Smooth muscle cell (in vitro differentiated cells): ENCODE measurements at regions not wholly inside any gene's neighbourhood (a gene's known extent, or its start where the extent isn't known, plus 50 kb on each side); places are given as distances from the start of the nearest gene placed in this dataset.

Source experiments
- DNase-seq: peaks from one replicate; lab custom pipeline; 2025; ENCODE audit not compliant: unreplicated experiment; lab: John Stamatoyannopoulos, UW
- H2AFZ ChIP-seq: fragments of 200-600 bp; sonication (generic); 2 replicates; pipeline ENCODE4 v1.6.0; 2016; ENCODE audit warnings: antibody characterized with exemption, low read depth, mild to moderate bottlenecking
- H3F3A ChIP-seq: fragments of 200-600 bp; sonication (generic); 2 replicates; pipeline ENCODE4 v1.6.0; 2017; ENCODE audit warnings: antibody characterized with exemption, low read depth
- H3K27ac ChIP-seq: fragments of 200-600 bp; sonication (generic); 2 replicates; pipeline ENCODE4 v1.5.1; 2016; ENCODE audit warnings: low read depth, mild to moderate bottlenecking
- H3K27me3 ChIP-seq: fragments of 200-600 bp; sonication (generic); 2 replicates; pipeline ENCODE4 v1.6.1; 2016; ENCODE audit warnings: low read depth, mild to moderate bottlenecking
- H3K36me3 ChIP-seq: fragments of 200-600 bp; sonication (generic); 2 replicates; pipeline ENCODE4 v1.5.1; 2016; ENCODE audit warnings: low read depth
- H3K4me1 ChIP-seq: fragments of 200-600 bp; sonication (generic); 2 replicates; pipeline ENCODE4 v1.5.1; 2016; ENCODE audit warnings: low read depth
- H3K4me2 ChIP-seq: fragments of 200-600 bp; sonication (generic); 2 replicates; pipeline ENCODE4 v1.6.0; 2016; ENCODE audit warnings: mild to moderate bottlenecking
- H3K4me3 ChIP-seq: fragments of 200-600 bp; sonication (generic); 2 replicates; pipeline ENCODE4 v1.5.1; 2016; ENCODE audit warnings: mild to moderate bottlenecking
- H3K79me2 ChIP-seq: fragments of 200-600 bp; sonication (generic); 2 replicates; pipeline ENCODE4 v1.6.0; 2016; ENCODE audit warnings: low read depth, mild to moderate bottlenecking
- H3K9ac ChIP-seq: fragments of 200-600 bp; sonication (generic); 2 replicates; pipeline ENCODE4 v1.6.0; 2016; ENCODE audit warnings: low read depth
- H3K9me3 ChIP-seq: fragments of 200-600 bp; sonication (generic); replicated peaks from 2 replicates; pipeline ENCODE4 v1.5.1; 2016; ENCODE audit warnings: low read depth
- H4K20me1 ChIP-seq: fragments of 200-600 bp; sonication (generic); 2 replicates; pipeline ENCODE4 v1.6.0; 2016; ENCODE audit warnings: low read depth
- CTCF ChIP-seq: fragments of 200-600 bp; sonication (generic); IDR thresholded peaks from 2 replicates; pipeline ENCODE4 v1.5.1; 2017; ENCODE audit warnings: borderline replicate concordance, mild to moderate bottlenecking, antibody characterized with exemption; ENCODE audit not compliant: insufficient read depth, poor library complexity, severe bottlenecking
- WGBS: methylation state at CpG from one replicate; pipeline ENCODE4 v1.1.7; 2016; ENCODE audit warnings: low lambda C conversion rate; 5-methylcytosine and 5-hydroxymethylcytosine counted together

DNA sequence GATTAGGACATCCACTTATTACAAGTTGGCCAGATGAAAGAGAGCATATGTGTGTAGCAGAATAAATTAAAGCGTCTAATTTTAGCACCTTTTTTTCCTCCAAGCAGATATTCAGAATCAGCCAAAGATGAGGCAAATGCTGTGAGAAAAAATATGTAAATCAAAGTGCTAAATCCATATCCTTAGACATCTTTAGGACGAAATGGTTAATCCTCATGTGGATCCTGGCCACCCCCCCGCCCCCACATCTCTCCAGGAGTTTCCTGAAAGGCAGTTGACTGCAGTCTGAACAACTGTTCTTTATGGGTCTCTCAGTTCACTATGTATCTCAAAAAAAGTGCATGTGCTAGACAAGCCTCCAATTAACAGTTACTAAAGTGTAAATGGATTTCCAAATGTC lies 1768.1 kb upstream of the SEL1L start:
- Histone ChIP-seq H4K20me1 (no peaks in the 10 kb centered on the region), H3K4me2 (no peak overlapping the region), H3K4me3 (no peak overlapping the region), H3K9ac (no peak overlapping the region), H3K9me3 (no peaks in the 10 kb centered on the region), H3F3A (peaks cover 9% of the 10 kb centered on the region), H2AFZ (no peak overlapping the region), H3K27me3 (no peaks in the 10 kb centered on the region), H3K79me2 (no peaks in the 10 kb centered on the region), H3K4me1 (no peaks in the 10 kb centered on the region), H3K27ac (no peak overlapping the region), H3K36me3 (no peaks in the 10 kb centered on the region)
- DNase-seq = no peak
- TF ChIP-seq CTCF = no peak
- WGBS = 67% methylated on average over 3 of the region's 3 CpGs

- Histone ChIP-seq H3K4me1 (no peaks in the 10 kb centered on the region), H3K4me3 (no peak overlapping the region), H4K20me1 (no peaks in the 10 kb centered on the region), H3K79me2 (no peaks in the 10 kb centered on the region), H3K36me3 (no peaks in the 10 kb centered on the region), H3K27me3 (no peaks in the 10 kb centered on the region), H3K9me3 (no peaks in the 10 kb centered on the region), H3K27ac (no peak overlapping the region), H3K9ac (no peak overlapping the region), H3F3A (no peaks in the 10 kb centered on the region), H2AFZ (no peak overlapping the region), H3K4me2 (no peak overlapping the region)
- TF ChIP-seq CTCF = no peak
- WGBS = 100% methylated on average over 1 of the region's 1 CpG
- no peak for DNase-seq
Observed at GRCh38 chr14:83309211-83309610, 1775.6 kb upstream of the SEL1L start.

DNA sequence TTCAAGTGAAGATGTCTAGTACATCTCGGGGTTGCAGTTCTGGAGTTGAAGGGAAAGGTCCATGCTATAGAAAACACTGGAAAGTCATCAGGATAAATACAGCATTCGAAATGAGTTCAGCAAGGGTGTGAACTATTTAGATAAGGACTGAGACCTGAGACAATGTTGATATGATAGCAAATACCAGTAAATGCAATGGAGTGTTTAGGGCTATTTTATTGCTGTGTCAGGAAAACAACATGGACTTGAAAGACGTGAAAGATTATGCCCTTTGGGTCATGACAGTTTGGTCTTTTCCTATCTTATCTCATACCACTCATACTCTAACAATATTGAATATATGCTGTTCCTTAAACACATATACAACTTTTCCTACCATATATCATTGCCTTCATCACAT lies 1776.2 kb upstream of the SEL1L start:
- 70% methylated on average over 3 of the region's 3 CpGs for WGBS
- H3K36me3 ChIP-seq = no peaks in the 10 kb centered on the region

More for the DNA sequence above, 1776.2 kb upstream of the SEL1L start:
- Histone ChIP-seq H3K27ac (no peak overlapping the region), H4K20me1 (no peaks in the 10 kb centered on the region), H3K9me3 (no peaks in the 10 kb centered on the region), H3K4me2 (no peak overlapping the region), H3K27me3 (no peaks in the 10 kb centered on the region), H3F3A (no peaks in the 10 kb centered on the region), H3K4me1 (no peaks in the 10 kb centered on the region), H2AFZ (no peak overlapping the region), H3K79me2 (no peaks in the 10 kb centered on the region), H3K4me3 (no peak overlapping the region), H3K9ac (no peak overlapping the region)
- TF ChIP-seq CTCF = no peak
- DNase-seq = no peak
